HEK293 (cell line): ENCODE measurements at regions not wholly inside any gene's neighbourhood (a gene's known extent, or its start where the extent isn't known, plus 50 kb on each side); places are given as distances from the start of the nearest gene placed in this dataset.

Experiments used
- CTCF ChIA-PET: fragments of 350-600 bp; formaldehyde crosslinking; extraction: SDS; loops from one replicate; lab custom pipeline; 2021; ENCODE audit warnings: antibody characterized with exemption; lab: Yijun Ruan, JAX
- POLR2A ChIA-PET: fragments of 300-600 bp; formaldehyde crosslinking; extraction: SDS; loops from one replicate; lab custom pipeline; 2020; ENCODE audit warnings: antibody characterized with exemption, inconsistent platforms; lab: Yijun Ruan, JAX
- H3K27ac ChIP-seq: fragments of 200-500 bp; sonication (Bioruptor generic); 2 replicates; pipeline ENCODE4 v1.5.1; 2014; ENCODE audit warnings: low read depth, low read length, control low read depth, inconsistent platforms; ENCODE audit errors: extremely low read depth
- H3K36me3 ChIP-seq, 2 experiments: fragments of 200-500 bp in 1 of 2; sonication (Bioruptor generic) in 1 of 2; 1 replicate in 1 of 2; 2 replicates in 1 of 2; pipeline ENCODE4 v1.5.1; 2014 to 2017; ENCODE audit warnings: inconsistent platforms in 2 of 2, low read length in 2 of 2; ENCODE audit not compliant: control insufficient read depth in 2 of 2, insufficient read depth in 1 of 2
- H3K4me1 ChIP-seq: fragments of 200-500 bp; sonication (Bioruptor generic); 2 replicates; pipeline ENCODE4 v1.5.1; 2014; ENCODE audit warnings: mild to moderate bottlenecking, low read length, inconsistent platforms; ENCODE audit not compliant: control insufficient read depth, insufficient read depth
- H3K4me3 ChIP-seq: 2 replicates; pipeline ENCODE4 v1.5.1; 2011; ENCODE audit warnings: low read depth, mild to moderate bottlenecking, control low read depth, low read length, moderate library complexity
- H3K9me3 ChIP-seq: fragments of 200-500 bp; sonication (Bioruptor generic); 2 replicates; pipeline ENCODE4 v1.5.1; 2014; ENCODE audit warnings: low read depth, low read length, inconsistent platforms; ENCODE audit not compliant: control insufficient read depth, insufficient read depth
- BCL11B ChIP-seq: fragments of 450-650 bp; formaldehyde crosslinking; IDR thresholded peaks from 2 replicates; pipeline ENCODE4 v1.5.1; 2016; ENCODE audit warnings: low read depth, missing biosample characterization, missing genetic modification characterization
- FEZF1 ChIP-seq: fragments of 450-650 bp; formaldehyde crosslinking; IDR thresholded peaks from 2 replicates; pipeline ENCODE4 v1.5.1; 2016; ENCODE audit warnings: missing biosample characterization, missing genetic modification characterization
- HOXD13 ChIP-seq: sonication (generic); formaldehyde crosslinking; IDR thresholded peaks from 2 replicates; pipeline ENCODE4 v1.8.0; 2022; ENCODE audit warnings: missing genetic modification reagents, borderline replicate concordance
- PRDM4 ChIP-seq: fragments of 450-650 bp; formaldehyde crosslinking; IDR thresholded peaks from 2 replicates; pipeline ENCODE4 v1.5.1; 2017; ENCODE audit warnings: missing biosample characterization, missing genetic modification characterization
- SCRT2 ChIP-seq: fragments of 450-650 bp; formaldehyde crosslinking; IDR thresholded peaks from 2 replicates; pipeline ENCODE4 v1.5.1; 2016; ENCODE audit warnings: missing biosample characterization, missing genetic modification characterization
- TSHZ1 ChIP-seq: fragments of 450-650 bp; formaldehyde crosslinking; IDR thresholded peaks from 2 replicates; pipeline ENCODE4 v1.5.1; 2016; ENCODE audit warnings: missing biosample characterization, missing genetic modification characterization, borderline replicate concordance
- ZNF18 ChIP-seq: fragments of 450-650 bp; formaldehyde crosslinking; IDR thresholded peaks from 2 replicates; pipeline ENCODE4 v1.5.1; 2016; ENCODE audit warnings: missing biosample characterization, missing genetic modification characterization
- ZNF184 ChIP-seq: fragments of 450-650 bp; IDR thresholded peaks from 2 replicates; pipeline ENCODE4 v1.5.1; 2018; ENCODE audit warnings: missing biosample characterization, mild to moderate bottlenecking, missing genetic modification characterization
- ZNF280C ChIP-seq: fragments of 450-650 bp; formaldehyde crosslinking; IDR thresholded peaks from 2 replicates; pipeline ENCODE4 v1.5.1; 2016; ENCODE audit warnings: missing biosample characterization, missing genetic modification characterization
- ZNF292 ChIP-seq: fragments of 450-650 bp; formaldehyde crosslinking; IDR thresholded peaks from 2 replicates; pipeline ENCODE4 v1.5.1; 2016; ENCODE audit warnings: low read depth, missing biosample characterization, missing genetic modification characterization, borderline replicate concordance
- ZNF555 ChIP-seq: fragments of 450-650 bp; formaldehyde crosslinking; conservative IDR thresholded peaks from 2 replicates; pipeline ENCODE4 v1.5.1; 2017; ENCODE audit warnings: missing biosample characterization, mild to moderate bottlenecking, missing genetic modification characterization, inconsistent platforms
- ZNF621 ChIP-seq: fragments of 450-650 bp; formaldehyde crosslinking; IDR thresholded peaks from 2 replicates; pipeline ENCODE4 v1.5.1; 2017; ENCODE audit warnings: missing biosample characterization, missing genetic modification characterization
- ZNF626 ChIP-seq: fragments of 450-650 bp; sonication (Bioruptor Pico); formaldehyde crosslinking; IDR thresholded peaks from 2 replicates; pipeline ENCODE4 v1.5.1; 2018; ENCODE audit warnings: missing biosample characterization, missing genetic modification characterization, inconsistent platforms
- ZNF830 ChIP-seq: fragments of 450-650 bp; IDR thresholded peaks from 2 replicates; pipeline ENCODE4 v1.5.0; 2018; ENCODE audit warnings: missing biosample characterization, missing genetic modification characterization, low read depth, mild to moderate bottlenecking, moderate library complexity
- ZSCAN23 ChIP-seq: fragments of 450-650 bp; formaldehyde crosslinking; IDR thresholded peaks from 2 replicates; pipeline ENCODE4 v1.5.1; 2016; ENCODE audit warnings: missing biosample characterization, missing genetic modification characterization

- Histone ChIP-seq H3K4me1 (no peaks in the 10 kb centered on the region), H3K27ac (no peak overlapping the region), H3K36me3 (no peaks in the 10 kb centered on the region)
- POLR2A ChIA-PET = no interaction called here
- TF ChIP-seq PRDM4 (tag by site-specific recombination) (no peak), TSHZ1 (tag by site-specific recombination) (no peak), ZNF18 (tag by site-specific recombination) (no peak), ZNF280C (no peak), ZNF626 (tag by site-specific recombination) (no peak), SCRT2 (tag by site-specific recombination) (no peak), FEZF1 (tag by site-specific recombination) (no peak), ZSCAN23 (tag by site-specific recombination) (no peak), ZNF184 (tag by site-specific recombination) (no peak), ZNF830 (tag by site-specific recombination) (no peak), ZNF555 (tag by site-specific recombination) (no peak), BCL11B (tag by site-specific recombination) (no peak), ZNF621 (no peak), ZNF292 (tag by site-specific recombination) (no peak), HOXD13 (no peak)
- TF ChIP-seq, all 188 proteins: peak for 0
- CTCF ChIA-PET = interaction anchor here (0.6 to 3.5 kb wide), 9 partner anchors 8 to 260 kb away, joined by 3 to 16 read pairs (median 4); no protein-coding TSS in a partner anchor
- H3K9me3 ChIP-seq = no peaks in the 10 kb centered on the region
- no peak overlapping the region for H3K4me3 ChIP-seq
Observed at GRCh38 chr22:22346401-22347107, 102.0 kb downstream of the VPREB1 start.
